COLO829 (cell line): ENCODE measurements at regions not wholly inside any gene's neighbourhood (a gene's known extent, or its start where the extent isn't known, plus 50 kb on each side); places are given as distances from the start of the nearest gene placed in this dataset.
"Not testable (repeated sequence)": the region's sequence is repeated elsewhere in the genome, so short reads cannot be mapped to it uniquely, and the experiment has no call there.

Experiments used
- DNase-seq: peaks from one replicate; pipeline ENCODE4 v3.0.0; 2012; ENCODE audit warnings: low spot score

GRCh38 chr1:172837816-172838679 lies 179.1 kb downstream of the FASLG start:
- DNase-seq: no peak

GRCh38 chr1:172838680-172839313 lies 179.9 kb downstream of the FASLG start:
- no peak for DNase-seq

- DNase-seq: not testable (repeated sequence)
These were observed 180.7 kb downstream of the FASLG start for GRCh38 chr1:172839639-172840038.

GRCh38 chr1:172843444-172843843 lies 184.5 kb downstream of the FASLG start:
- DNase-seq: no peak

- no peak for DNase-seq
These were observed 186.5 kb downstream of the FASLG start for GRCh38 chr1:172845371-172845770.

- DNase-seq: no peak
These were observed 187.0 kb downstream of the FASLG start for GRCh38 chr1:172845865-172846264.

- DNase-seq: not testable (repeated sequence)
These were observed 188.9 kb downstream of the FASLG start for GRCh38 chr1:172847814-172848213.

- DNase-seq: no peak
These were observed 190.8 kb downstream of the FASLG start for GRCh38 chr1:172849653-172850052.

- no peak for DNase-seq
These were observed 192.2 kb downstream of the FASLG start for GRCh38 chr1:172851077-172851476.

- no peak for DNase-seq
These were observed 193.0 kb downstream of the FASLG start for GRCh38 chr1:172851856-172852255.

- DNase-seq: not testable (repeated sequence)
These were observed 194.8 kb downstream of the TNFSF18 start for GRCh38 chr1:172855983-172856382.

GRCh38 chr1:172863031-172863430 lies 187.7 kb downstream of the TNFSF18 start:
- no peak for DNase-seq

- DNase-seq: no peak
These were observed 183.4 kb downstream of the TNFSF18 start for GRCh38 chr1:172867216-172867818.

GRCh38 chr1:172870901-172871606 lies 179.7 kb downstream of the TNFSF18 start:
- no peak for DNase-seq

GRCh38 chr1:172874950-172875349 lies 175.8 kb downstream of the TNFSF18 start:
- no peak for DNase-seq

GRCh38 chr1:172875892-172876291 lies 174.8 kb downstream of the TNFSF18 start:
- no peak for DNase-seq

GRCh38 chr1:172882385-172882784 lies 168.4 kb downstream of the TNFSF18 start:
- no peak for DNase-seq

- DNase-seq: no peak
These were observed 167.9 kb downstream of the TNFSF18 start for GRCh38 chr1:172882791-172883386.

GRCh38 chr1:172883387-172883791 lies 167.4 kb downstream of the TNFSF18 start:
- no peak for DNase-seq

GRCh38 chr1:172883844-172884243 lies 166.9 kb downstream of the TNFSF18 start:
- DNase-seq: no peak

- DNase-seq: no peak
These were observed 165.3 kb downstream of the TNFSF18 start for GRCh38 chr1:172885411-172885810.

- DNase-seq: no peak
These were observed 164.8 kb downstream of the TNFSF18 start for GRCh38 chr1:172885971-172886370.
